HepG2 (cell line): ENCODE measurements at regions not wholly inside any gene's neighbourhood (a gene's known extent, or its start where the extent isn't known, plus 50 kb on each side); places are given as distances from the start of the nearest gene placed in this dataset.

Experiments
- ADNP ChIP-seq: sonication (generic); formaldehyde crosslinking; IDR thresholded peaks from 2 replicates; pipeline ENCODE4 v1.4.0; 2020; ENCODE audit warnings: missing genetic modification reagents
- CTCF ChIP-seq: sonication (generic); formaldehyde crosslinking; IDR thresholded peaks from 2 replicates; pipeline ENCODE4 v1.5.0; 2020; ENCODE audit warnings: mild to moderate bottlenecking, missing genetic modification reagents, moderate library complexity
- JUND ChIP-seq: sonication (generic); formaldehyde crosslinking; IDR thresholded peaks from 2 replicates; pipeline ENCODE4 v1.8.0; 2022; ENCODE audit warnings: mild to moderate bottlenecking, missing genetic modification reagents
- KLF9 ChIP-seq: IDR thresholded peaks from 2 replicates; pipeline ENCODE4 v1.6.1; 2016; ENCODE audit warnings: low read depth
- MAX ChIP-seq: IDR thresholded peaks from 2 replicates; pipeline ENCODE4 v1.6.1; 2012; ENCODE audit warnings: inconsistent platforms
- NFE2L2 ChIP-seq: fragments of 150-350 bp; IDR thresholded peaks from 2 replicates; pipeline ENCODE4 v1.6.1; 2014; ENCODE audit warnings: low read length
- POLR2A ChIP-seq, 2 experiments: IDR thresholded peaks; 2 replicates each; pipeline ENCODE4 v1.6.1; 2011; ENCODE audit warnings: low read depth in 2 of 2, low read length in 2 of 2, mild to moderate bottlenecking in 1 of 2, moderate library complexity in 1 of 2; ENCODE audit not compliant: insufficient read depth in 1 of 2
- ZNF382 ChIP-seq: sonication (generic); formaldehyde crosslinking; IDR thresholded peaks from 2 replicates; pipeline ENCODE4 v1.5.0; 2020; ENCODE audit warnings: missing genetic modification reagents, mild to moderate bottlenecking, borderline replicate concordance
- TF ChIP-seq, protein P1 (sequence below): sonication (generic); formaldehyde crosslinking; IDR thresholded peaks from 2 replicates; pipeline ENCODE4 v1.4.0; 2020; ENCODE audit warnings: missing genetic modification reagents, borderline replicate concordance

- TF ChIP-seq ZNF382 (CRISPR knock-in tag) (no peak), ADNP (no peak), MAX (no peak), KLF9 (CRISPR knock-in tag) (no peak), CTCF (no peak), POLR2A (IDR thresholded peaks at IDR 0.05; ENCODE audit: insufficient read depth in 1 of 2, low read depth in 2 of 2, low read length in 2 of 2) (no peak), NFE2L2 (no peak), JUND (CRISPR knock-in tag) (no peak)
- TF ChIP-seq, protein P1, sequence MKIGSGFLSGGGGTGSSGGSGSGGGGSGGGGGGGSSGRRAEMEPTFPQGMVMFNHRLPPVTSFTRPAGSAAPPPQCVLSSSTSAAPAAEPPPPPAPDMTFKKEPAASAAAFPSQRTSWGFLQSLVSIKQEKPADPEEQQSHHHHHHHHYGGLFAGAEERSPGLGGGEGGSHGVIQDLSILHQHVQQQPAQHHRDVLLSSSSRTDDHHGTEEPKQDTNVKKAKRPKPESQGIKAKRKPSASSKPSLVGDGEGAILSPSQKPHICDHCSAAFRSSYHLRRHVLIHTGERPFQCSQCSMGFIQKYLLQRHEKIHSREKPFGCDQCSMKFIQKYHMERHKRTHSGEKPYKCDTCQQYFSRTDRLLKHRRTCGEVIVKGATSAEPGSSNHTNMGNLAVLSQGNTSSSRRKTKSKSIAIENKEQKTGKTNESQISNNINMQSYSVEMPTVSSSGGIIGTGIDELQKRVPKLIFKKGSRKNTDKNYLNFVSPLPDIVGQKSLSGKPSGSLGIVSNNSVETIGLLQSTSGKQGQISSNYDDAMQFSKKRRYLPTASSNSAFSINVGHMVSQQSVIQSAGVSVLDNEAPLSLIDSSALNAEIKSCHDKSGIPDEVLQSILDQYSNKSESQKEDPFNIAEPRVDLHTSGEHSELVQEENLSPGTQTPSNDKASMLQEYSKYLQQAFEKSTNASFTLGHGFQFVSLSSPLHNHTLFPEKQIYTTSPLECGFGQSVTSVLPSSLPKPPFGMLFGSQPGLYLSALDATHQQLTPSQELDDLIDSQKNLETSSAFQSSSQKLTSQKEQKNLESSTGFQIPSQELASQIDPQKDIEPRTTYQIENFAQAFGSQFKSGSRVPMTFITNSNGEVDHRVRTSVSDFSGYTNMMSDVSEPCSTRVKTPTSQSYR (CRISPR knock-in tag) = no peak
These were observed 517.3 kb downstream of the DIPK2A start for GRCh38 chr3:144488927-144489326.
